H1 (cell line): ENCODE measurements at regions not wholly inside any gene's neighbourhood (a gene's known extent, or its start where the extent isn't known, plus 50 kb on each side); places are given as distances from the start of the nearest gene placed in this dataset.

Experiments used
- ATF2 ChIP-seq: IDR thresholded peaks from 2 replicates; pipeline ENCODE4 v1.6.1; 2012; ENCODE audit warnings: low read length, inconsistent platforms
- BACH1 ChIP-seq: IDR thresholded peaks from 2 replicates; pipeline ENCODE4 v1.6.1; 2012; ENCODE audit warnings: low read length, improper control_type of control experiment
- CEBPB ChIP-seq: IDR thresholded peaks from 2 replicates; pipeline ENCODE4 v1.6.1; 2012; ENCODE audit warnings: low read depth, low read length
- CHD2 ChIP-seq: IDR thresholded peaks from 2 replicates; pipeline ENCODE4 v1.6.1; 2012; ENCODE audit warnings: low read length, improper control_type of control experiment
- CTBP2 ChIP-seq: IDR thresholded peaks from 2 replicates; pipeline ENCODE4 v1.7.0; 2011; ENCODE audit warnings: borderline replicate concordance, mild to moderate bottlenecking, moderate library complexity, mixed read lengths, low read length; ENCODE audit not compliant: insufficient read depth, insufficient read length
- HDAC6 ChIP-seq: IDR thresholded peaks from one replicate; pipeline ENCODE4 v1.7.1; 2012; ENCODE audit warnings: low read depth, mild to moderate bottlenecking, inconsistent platforms, low read length, moderate library complexity
- MAX ChIP-seq: IDR thresholded peaks from 2 replicates; pipeline ENCODE4 v1.6.1; 2012; ENCODE audit warnings: inconsistent platforms
- POLR2AphosphoS5 ChIP-seq: IDR thresholded peaks from 2 replicates; pipeline ENCODE4 v1.6.1; 2011; ENCODE audit warnings: low read depth, low read length
- POU5F1 ChIP-seq: IDR thresholded peaks from 2 replicates; pipeline ENCODE4 v1.6.1; 2011; ENCODE audit warnings: low read depth, mild to moderate bottlenecking, low read length, moderate library complexity
- RXRA ChIP-seq: IDR thresholded peaks from 2 replicates; pipeline ENCODE4 v1.6.1; 2011; ENCODE audit warnings: low read depth, mild to moderate bottlenecking, low read length, moderate library complexity; ENCODE audit not compliant: insufficient read depth
- SIX5 ChIP-seq: IDR thresholded peaks from 2 replicates; pipeline ENCODE4 v1.6.1; 2011; ENCODE audit warnings: mild to moderate bottlenecking, low read depth, low read length
- TAF7 ChIP-seq: optimal IDR thresholded peaks from 2 replicates; pipeline ENCODE3; 2011; ENCODE audit warnings: low read depth, mild to moderate bottlenecking, inconsistent platforms, low read length, moderate library complexity, borderline replicate concordance
- TCF12 ChIP-seq: IDR thresholded peaks from 2 replicates; pipeline ENCODE4 v1.6.1; 2011; ENCODE audit warnings: low read depth, mild to moderate bottlenecking, low read length
- ZNF274 ChIP-seq: IDR thresholded peaks from 2 replicates; pipeline ENCODE4 v1.7.0; 2012; ENCODE audit warnings: low read length, borderline replicate concordance; ENCODE audit errors: extremely low read depth

- TF ChIP-seq HDAC6 (no peak), POLR2AphosphoS5 (peak; percentile 87), CEBPB (no peak), CHD2 (peak; percentile 63; the same call in 1 of the 2 replicates), SIX5 (no peak), CTBP2 (no peak), ZNF274 (no peak), TCF12 (no peak), BACH1 (no peak), POU5F1 (no peak), ATF2 (peak; percentile 47; the same call in 1 of the 2 replicates), TAF7 (peak; percentile 99), MAX (no peak), RXRA (no peak)
These were observed 112.0 kb downstream of the HFE start (continued) for GRCh38 chr6:26199057-26199772.
